ENCODE measurements at regions not wholly inside any gene's neighbourhood (a gene's known extent, or its start where the extent isn't known, plus 50 kb on each side); places are given as distances from the start of the nearest gene placed in this dataset.
"Not testable (repeated sequence)": the region's sequence is repeated elsewhere in the genome, so short reads cannot be mapped to it uniquely, and the experiment has no call there.

DNA sequence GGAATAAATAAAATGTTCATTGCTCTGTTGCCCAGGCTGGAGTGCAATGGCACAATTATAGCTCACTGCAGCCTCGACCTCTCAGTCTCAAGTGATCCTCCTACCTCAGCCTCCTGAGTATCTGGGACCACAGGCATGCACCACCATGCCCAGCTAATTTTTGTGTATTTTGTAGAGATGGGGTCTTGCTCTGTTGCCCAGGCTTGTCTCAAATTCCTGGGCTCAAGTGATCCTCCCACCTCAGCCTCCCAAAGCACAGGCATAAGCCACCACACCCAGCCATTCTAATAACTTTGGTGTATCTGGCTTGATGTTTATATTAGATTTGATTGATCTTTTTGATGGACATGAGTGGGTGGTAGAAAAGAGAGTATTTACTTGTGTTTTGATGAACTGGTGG, 58.7 kb upstream of the COX20 start:
- dilution Hi-C loops (cut with HindIII; ENCODE audit: low sequenced_read_pairs, unreplicated experiment); H3K18ac ChIP-seq (ENCODE audit: low read depth, low read length); H4K20me1 ChIP-seq (ENCODE audit: insufficient read depth, low read length); H2BK120ac ChIP-seq (ENCODE audit: low read depth, low read length); H3K4me2 ChIP-seq (ENCODE audit: low read depth, low read length); H3K79me1 ChIP-seq (ENCODE audit: low read depth in 1 of 2, low read length in 2 of 2); H2BK20ac ChIP-seq (ENCODE audit: low read depth, low read length); H3K9ac ChIP-seq (ENCODE audit: low read depth, low read length); H4K8ac ChIP-seq (ENCODE audit: low read depth in 2 of 2, low read length in 2 of 2); H3K9me1 ChIP-seq (ENCODE audit: insufficient read depth, low read length); DNase-seq; H2BK15ac ChIP-seq (ENCODE audit: low read depth, low read length); intact Hi-C loops (cut with micrococcal nuclease); H3K36me3 ChIP-seq (ENCODE audit: control insufficient read depth, insufficient read depth, low read length); H3K9me3 ChIP-seq (ENCODE audit: control insufficient read depth, insufficient read depth, low read length); H3K4me3 ChIP-seq (ENCODE audit: insufficient read depth, low read depth, low read length); H3K4ac ChIP-seq (ENCODE audit: low read depth, low read length); H4K91ac ChIP-seq (ENCODE audit: insufficient read depth, low read depth, low read length); H4K5ac ChIP-seq (ENCODE audit: low read depth, low read length); H3K4me1 ChIP-seq (ENCODE audit: control insufficient read depth, insufficient read depth, low read length); H3K14ac ChIP-seq (replicated peaks; ENCODE audit: low read depth, low read length); ATAC-seq (ENCODE audit: low read depth); H2AFZ ChIP-seq (replicated peaks; ENCODE audit: low read length, poor library complexity); H3K27me3 ChIP-seq (ENCODE audit: control insufficient read depth, insufficient read depth, low read length); H3K23ac ChIP-seq (ENCODE audit: low read depth, low read length); H2BK5ac ChIP-seq (ENCODE audit: low read depth, low read length, poor library complexity, severe bottlenecking); in situ Hi-C loops (cut with MboI; ENCODE audit: low sequenced_read_pairs); POLR2A ChIA-PET (ENCODE audit: unreplicated experiment); H2AK9ac ChIP-seq (replicated peaks; ENCODE audit: low read depth, low read length, poor library complexity); H3K56ac ChIP-seq (ENCODE audit: extremely low read depth, insufficient read depth, low read length); BruUV-seq (replicated peaks); H3K27ac ChIP-seq (ENCODE audit: insufficient read depth, low read length); H2AK5ac ChIP-seq (ENCODE audit: low read depth, low read length): not testable (repeated sequence)
- no CpG with 5 or more reads among the region's 1 CpG for WGBS, 2 experiments (ENCODE audit: extremely low coverage in 2 of 2, insufficient read length in 1 of 2)
- CTCF ChIA-PET = interaction anchor here (0.7 kb wide), 1 partner anchor 182 kb away, joined by 3 read pairs; no protein-coding TSS in a partner anchor

All from IMR-90 (cell line).